GM19035 (cell line): ENCODE measurements at regions not wholly inside any gene's neighbourhood (a gene's known extent, or its start where the extent isn't known, plus 50 kb on each side); places are given as distances from the start of the nearest gene placed in this dataset.
"Not testable (repeated sequence)": the region's sequence is repeated elsewhere in the genome, so short reads cannot be mapped to it uniquely, and the experiment has no call there.

Source experiments
- ATAC-seq: cut with Tn5 transposase; IDR thresholded peaks from one replicate; pipeline ENCODE4 v1.9.1; 2021; ENCODE audit not compliant: unreplicated experiment

- not testable (repeated sequence) for ATAC-seq
Measured at GRCh38 chr2:101645886-101646285, 51.6 kb upstream of the MAP4K4 start.

- no peak for ATAC-seq
Measured at GRCh38 chr2:101644842-101645383, 52.6 kb upstream of the MAP4K4 start.

- no peak for ATAC-seq
Measured at GRCh38 chr2:101643004-101643524, 54.4 kb upstream of the MAP4K4 start.

GRCh38 chr2:101638817-101639605 is 58.5 kb upstream of the MAP4K4 start:
- no peak for ATAC-seq

GRCh38 chr2:101638181-101638711 is 59.3 kb upstream of the MAP4K4 start:
- no peak for ATAC-seq

GRCh38 chr2:101630224-101630949 is 67.1 kb upstream of the MAP4K4 start:
- ATAC-seq: no peak

- ATAC-seq: no peak
Measured at GRCh38 chr2:101628030-101628392, 69.5 kb upstream of the MAP4K4 start.

GRCh38 chr2:101627285-101628029 is 70.0 kb upstream of the MAP4K4 start:
- ATAC-seq: no peak

GRCh38 chr2:101625814-101626213 is 71.7 kb upstream of the MAP4K4 start:
- ATAC-seq: not testable (repeated sequence)

GRCh38 chr2:101625387-101625786 is 72.1 kb upstream of the MAP4K4 start:
- ATAC-seq: no peak

GRCh38 chr2:101624706-101625332 is 72.7 kb upstream of the MAP4K4 start:
- ATAC-seq: no peak

- peak; percentile 68 for ATAC-seq
Measured at GRCh38 chr2:101623031-101623521, 74.4 kb upstream of the MAP4K4 start.

- peak; percentile 91 for ATAC-seq
Measured at GRCh38 chr2:101622210-101623030, 75.1 kb upstream of the MAP4K4 start.

- no peak for ATAC-seq
Measured at GRCh38 chr2:101619191-101619591, 78.3 kb upstream of the MAP4K4 start.

- no peak for ATAC-seq
Measured at GRCh38 chr2:101617796-101618195, 79.7 kb upstream of the MAP4K4 start.

- no peak for ATAC-seq
Measured at GRCh38 chr2:101617188-101617587, 80.3 kb upstream of the MAP4K4 start.

- ATAC-seq: no peak
Measured at GRCh38 chr2:101614127-101614759, 83.3 kb upstream of the MAP4K4 start.

GRCh38 chr2:101613056-101613704 is 84.3 kb upstream of the MAP4K4 start:
- no peak for ATAC-seq
